K562 (cell line): ENCODE measurements at regions not wholly inside any gene's neighbourhood (a gene's known extent, or its start where the extent isn't known, plus 50 kb on each side); places are given as distances from the start of the nearest gene placed in this dataset.

ENCODE experiments used
- ATAC-seq: fragments of 200-7000 bp; cut with Tn5 transposase; 3 replicates; pipeline ENCODE4 v1.9.1; 2020; ENCODE audit warnings: moderate library complexity
- BruUV-seq: library from RNA; stranded (reverse); fragments of 400-500 nt; replicated peaks from 2 replicates; lab custom pipeline; 2021; lab: Mats Ljungman, UMichigan
- CTCF ChIA-PET: fragments of 300-600 bp; formaldehyde crosslinking; extraction: SDS; loops from one replicate; lab custom pipeline; 2021; ENCODE audit warnings: low intra/inter-chr PET ratio; lab: Yijun Ruan, JAX
- POLR2A ChIA-PET: fragments of 300-600, 350-650 bp; sonication (Branson Sonifier 250); formaldehyde crosslinking; extraction: SDS; loops from one replicate; lab custom pipeline; 2021; ENCODE audit warnings: antibody characterized with exemption, inconsistent platforms; lab: Yijun Ruan, JAX
- DNase-seq, 4 experiments: peaks; one replicate each; pipeline versions ENCODE4 v3.0.0 to v3.0.0-alpha.2; 2011 to 2018; ENCODE audit warnings: low spot score in 3 of 4, mixed read lengths in 3 of 4; ENCODE audit errors: extremely low read depth in 1 of 4
- FAIRE-seq: peaks from 2 replicates; lab custom pipeline; 2011; peaks lifted over from hg19 to GRCh38; lab: Jason Lieb, UNC
- H2AFZ ChIP-seq: 2 replicates; pipeline ENCODE4 v1.6.0; 2011; ENCODE audit warnings: low read depth, low read length, control low read depth, inconsistent platforms
- H3K27ac ChIP-seq: fragments of 200-600 bp; 3 replicates; pipeline ENCODE4 v1.8.0; 2011; ENCODE audit warnings: low read depth, mild to moderate bottlenecking, control low read depth, inconsistent platforms, low read length, moderate library complexity, mixed read lengths; ENCODE audit errors: extremely low read depth
- H3K27me3 ChIP-seq, 2 experiments: fragments of 300-600 bp in 1 of 2; 2 replicates in 1 of 2; 3 replicates in 1 of 2; pipeline versions ENCODE4 v1.6.0 to v1.8.0; 2011; ENCODE audit warnings: inconsistent platforms in 2 of 2, low read length in 2 of 2, mild to moderate bottlenecking in 1 of 2, mixed read lengths in 1 of 2, moderate library complexity in 1 of 2; ENCODE audit not compliant: control insufficient read depth in 2 of 2, insufficient read depth in 2 of 2
- H3K36me3 ChIP-seq: fragments of 300-600 bp; 3 replicates; pipeline ENCODE4 v1.8.0; 2011; ENCODE audit warnings: mild to moderate bottlenecking, low read length, inconsistent platforms; ENCODE audit not compliant: control insufficient read depth, insufficient read depth
- H3K4me1 ChIP-seq, 2 experiments: fragments of 200-600 bp in 1 of 2; replicated peaks in 1 of 2; 2 replicates in 1 of 2; 3 replicates in 1 of 2; pipeline versions ENCODE4 v1.5.1 to v1.8.0; 2011; ENCODE audit warnings: inconsistent platforms in 2 of 2, low read length in 2 of 2, mild to moderate bottlenecking in 1 of 2, mixed read lengths in 1 of 2, moderate library complexity in 1 of 2; ENCODE audit not compliant: control insufficient read depth in 2 of 2, insufficient read depth in 2 of 2
- H3K4me2 ChIP-seq: 2 replicates; pipeline ENCODE4 v1.6.1; 2011; ENCODE audit warnings: low read length, control low read depth, inconsistent platforms, mixed read lengths; ENCODE audit not compliant: insufficient read depth
- H3K4me3 ChIP-seq: fragments of 200-600 bp; sonication (generic), shearing (Covaris generic); 2 replicates; pipeline ENCODE4 v1.5.1; 2016; ENCODE audit warnings: control low read depth, inconsistent platforms
- H3K79me2 ChIP-seq: fragments of 200-600 bp; 3 replicates; pipeline ENCODE4 v1.8.0; 2011; ENCODE audit warnings: low read length, inconsistent platforms; ENCODE audit not compliant: control insufficient read depth, insufficient read depth
- H3K9ac ChIP-seq, 2 experiments: 2 replicates each; pipeline versions ENCODE4 v1.6.0 to v1.6.1; 2011; ENCODE audit warnings: low read depth in 2 of 2, low read length in 2 of 2, control low read depth in 1 of 2, inconsistent platforms in 1 of 2, mild to moderate bottlenecking in 1 of 2, mixed read lengths in 1 of 2; ENCODE audit not compliant: insufficient read depth in 1 of 2
- H3K9me1 ChIP-seq: one replicate; pipeline ENCODE4 v1.6.0; 2011; ENCODE audit warnings: inconsistent platforms, mild to moderate bottlenecking, low read length, moderate library complexity; ENCODE audit not compliant: control insufficient read depth, insufficient read depth
- H3K9me3 ChIP-seq: replicated peaks from 2 replicates; pipeline ENCODE4 v1.5.1; 2011; ENCODE audit warnings: low read depth, low read length, inconsistent platforms; ENCODE audit not compliant: control insufficient read depth, insufficient read depth
- H4K20me1 ChIP-seq: replicated peaks from 2 replicates; pipeline ENCODE4 v1.6.1; 2011; ENCODE audit warnings: low read length, inconsistent platforms, mixed read lengths; ENCODE audit not compliant: control insufficient read depth, insufficient read depth
- BRF1 ChIP-seq: IDR thresholded peaks from 3 replicates; pipeline ENCODE4 v1.6.1; 2011; ENCODE audit warnings: borderline replicate concordance, mild to moderate bottlenecking; ENCODE audit not compliant: insufficient read length; ENCODE audit errors: extremely low read depth
- CGGBP1 ChIP-seq: fragments of 250-450 bp; sonication (Bioruptor Pico); IDR thresholded peaks from 2 replicates; pipeline ENCODE4 v1.9.0; 2021; ENCODE audit warnings: mild to moderate bottlenecking
- E2F3 ChIP-seq: fragments of 250-450 bp; sonication (Bioruptor Pico); IDR thresholded peaks from 2 replicates; pipeline ENCODE4 v1.4.0; 2020; ENCODE audit warnings: mild to moderate bottlenecking
- KDM4B ChIP-seq, 2 experiments: fragments of 450-650 bp in 1 of 2; sonication (generic) in 1 of 2; IDR thresholded peaks; 2 replicates each; pipeline ENCODE4 v1.6.1; 2016 to 2017; ENCODE audit warnings: borderline replicate concordance in 2 of 2, antibody characterized with exemption in 1 of 2, low read depth in 1 of 2, mild to moderate bottlenecking in 1 of 2
- RFX1 ChIP-seq: fragments of 450-650 bp; IDR thresholded peaks from 2 replicates; pipeline ENCODE4 v1.6.1; 2016; ENCODE audit warnings: mild to moderate bottlenecking, moderate library complexity
- THRAP3 ChIP-seq: fragments of 450-650 bp; IDR thresholded peaks from 2 replicates; pipeline ENCODE4 v1.6.1; 2016; ENCODE audit warnings: mild to moderate bottlenecking, inconsistent platforms, borderline replicate concordance
- XRCC3 ChIP-seq: fragments of 450-650 bp; IDR thresholded peaks from 2 replicates; pipeline ENCODE4 v1.6.1; 2017; ENCODE audit warnings: mild to moderate bottlenecking, moderate library complexity
- ZNF143 ChIP-seq: sonication (generic); formaldehyde crosslinking; IDR thresholded peaks from 2 replicates; pipeline ENCODE4 v1.9.0; 2022; ENCODE audit warnings: mild to moderate bottlenecking, missing genetic modification reagents
- ZNF311 ChIP-seq: fragments of 250-450 bp; sonication (Bioruptor Pico); IDR thresholded peaks from 2 replicates; pipeline ENCODE4 v1.4.0; 2020; ENCODE audit warnings: mild to moderate bottlenecking, moderate library complexity
- ZNF395 ChIP-seq: fragments of 200-800 bp; sonication (Bioruptor generic); IDR thresholded peaks from 2 replicates; pipeline ENCODE4 v1.6.1; 2017; ENCODE audit warnings: missing genetic modification characterization, missing compliant biosample characterization
- WGBS: fragments of 100-300 bp; shearing (Covaris generic); methylation state at CpG from one replicate; pipeline ENCODE4 v1.1.6; 2016; ENCODE audit warnings: low coverage, mixed read lengths; ENCODE audit not compliant: insufficient coverage; ENCODE audit errors: missing lambda C conversion rate; 5-methylcytosine and 5-hydroxymethylcytosine counted together
- in situ Hi-C: fragments of 300-500 bp; cut with MboI; formaldehyde crosslinking; loops from 4 replicates; pipeline ENCODE4 v1.15.0; 2018; ENCODE audit warnings: inconsistent platforms, mixed read lengths
- intact Hi-C: fragments of 100-400 bp; cut with micrococcal nuclease; formaldehyde crosslinking; loops from 2 replicates; pipeline ENCODE4 v1.14.2; 2022

DNA sequence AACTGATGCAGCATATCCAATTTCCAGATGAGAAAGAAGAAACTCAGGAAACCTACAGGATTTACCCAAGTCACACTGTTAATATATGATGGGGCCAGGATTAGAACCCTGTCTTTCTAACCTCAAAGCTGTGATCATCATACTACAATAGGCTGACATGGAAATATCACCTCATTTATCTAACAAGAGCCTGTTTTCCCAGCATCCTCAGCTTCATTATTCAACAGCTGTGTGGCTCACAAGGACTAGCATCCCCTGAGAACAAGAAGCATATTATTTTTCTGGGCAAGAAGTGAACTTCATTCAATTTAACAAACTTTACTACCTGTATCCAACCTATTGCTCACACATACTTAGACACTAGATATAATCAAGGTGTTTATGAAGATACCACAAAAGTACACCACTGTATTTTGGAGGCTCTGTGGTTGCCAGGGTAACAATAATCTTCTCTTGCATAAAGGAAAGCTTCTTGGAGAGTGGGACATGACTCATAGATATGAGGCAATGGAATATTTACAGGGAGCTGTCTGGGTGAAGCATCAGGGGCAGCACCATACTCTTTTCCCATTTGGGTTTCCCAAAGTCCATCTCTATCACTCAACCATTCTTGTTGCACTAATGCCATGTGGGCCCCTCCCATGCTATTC, 218.2 kb downstream of the RAD51AP2 start:
- H3K36me3 ChIP-seq: no peaks in the 10 kb centered on the region
- H3K9me3 ChIP-seq: no peaks in the 10 kb centered on the region
- H4K20me1 ChIP-seq: no peaks in the 10 kb centered on the region
- no peak overlapping the region for H3K4me3 ChIP-seq
- no peak overlapping the region for H3K4me2 ChIP-seq
- no peaks in the 10 kb centered on the region for H3K9me1 ChIP-seq
- H3K79me2 ChIP-seq: no peaks in the 10 kb centered on the region
- in situ Hi-C loops: loop anchor here (25.0 kb wide), 1 partner anchor 688 kb away; no protein-coding TSS in a partner anchor
- TF ChIP-seq RFX1 (peak; percentile 38; the same call in 1 of the 2 replicates), CGGBP1 (CRISPR knock-in tag) (no peak)
- DNase-seq: no peak
- no peaks in the 10 kb centered on the region for H3K4me1 ChIP-seq
- no TSS peak for BruUV-seq
- no peak for ATAC-seq
- no peaks in the 10 kb centered on the region for H3K27me3 ChIP-seq
- intact Hi-C loops: loop anchor here (10.0 kb wide), 4 partner anchors 125 to 675 kb away; no protein-coding TSS in a partner anchor
- POLR2A ChIA-PET: interaction anchor here (1.3 kb wide), 1 partner anchor 13 kb away, joined by 3 read pairs; no protein-coding TSS in a partner anchor
- no peak overlapping the region for H3K9ac ChIP-seq
- FAIRE-seq: no peak
- CTCF ChIA-PET: no interaction called here
- no peak overlapping the region for H2AFZ ChIP-seq
- no peak overlapping the region for H3K27ac ChIP-seq

- H3K4me1 ChIP-seq: no peaks in the 10 kb centered on the region
- 7% methylated on average over 2 of the region's 2 CpGs for WGBS
- no peak overlapping the region for H3K4me2 ChIP-seq
- TF ChIP-seq ZNF143 (CRISPR knock-in tag) (no peak), ZNF395 (CRISPR knock-in tag) (no peak), BRF1 (no peak), ZNF311 (no peak), KDM4B (IDR thresholded peaks at IDR 0.05; ENCODE audit: borderline replicate concordance in 2 of 2, low read depth in 1 of 2) (no peak), E2F3 (CRISPR knock-in tag) (no peak), XRCC3 (no peak), THRAP3 (no peak)
- H3K9me1 ChIP-seq: no peaks in the 10 kb centered on the region
- no peak overlapping the region for H3K9ac ChIP-seq
- POLR2A ChIA-PET: no interaction called here
- BruUV-seq: no TSS peak
- no peaks in the 10 kb centered on the region for H3K36me3 ChIP-seq
- no peaks in the 10 kb centered on the region for H3K79me2 ChIP-seq
- CTCF ChIA-PET: no interaction called here
- no peaks in the 10 kb centered on the region for H4K20me1 ChIP-seq
- DNase-seq (no peak), FAIRE-seq (no peak), ATAC-seq (no peak)
- intact Hi-C loops: no loop called here
- H3K4me3 ChIP-seq: no peak overlapping the region
- H3K9me3 ChIP-seq: no peaks in the 10 kb centered on the region
- no peak overlapping the region for H2AFZ ChIP-seq
- no peaks in the 10 kb centered on the region for H3K27me3 ChIP-seq
- no peak overlapping the region for H3K27ac ChIP-seq
- in situ Hi-C loops: no loop called here
Observed at GRCh38 chr2:17298453-17298852, 219.8 kb downstream of the RAD51AP2 start.
